ENCODE measurements at regions not wholly inside any gene's neighbourhood (a gene's known extent, or its start where the extent isn't known, plus 50 kb on each side); places are given as distances from the start of the nearest gene placed in this dataset.

GRCh38 chr4:155033604-155034003 is 174.8 kb upstream of the NPY2R start:
- Histone ChIP-seq H3K36me3 (no peaks in the 10 kb centered on the region), H3K4me3 (no peak overlapping the region), H3K9me3 (no peaks in the 10 kb centered on the region), H3K4me1 (no peaks in the 10 kb centered on the region), H3K27ac (no peak overlapping the region), H3K27me3 (no peaks in the 10 kb centered on the region)
- FAIRE-seq, result no peak
- WGBS, 2 donors, result 58 to 65% methylated on average over 4 of the region's 4 CpGs
- DNase-seq, result no peak
- ATAC-seq, result no peak
- intact Hi-C loops (cut with DNase I), result no loop called here
- no peak for TF ChIP-seq CTCF (IDR thresholded peaks at IDR 0.05)

GRCh38 chr4:155037031-155037430 is 171.4 kb upstream of the NPY2R start:
- no peak overlapping the region for H3K4me3 ChIP-seq
- intact Hi-C loops (cut with DNase I), result no loop called here
- no peak overlapping the region for H3K27ac ChIP-seq
- no peak for ATAC-seq
- no peak for TF ChIP-seq CTCF (IDR thresholded peaks at IDR 0.05)
- H3K4me1 ChIP-seq, result peaks cover 0 to 7% (median 0%) of the 10 kb centered on the region in 3 donors
- no peak for FAIRE-seq
- WGBS, 2 donors, result 90 to 97% methylated on average over 1 of the region's 1 CpG
- H3K9me3 ChIP-seq, result no peaks in the 10 kb centered on the region
- no peaks in the 10 kb centered on the region for H3K27me3 ChIP-seq
- DNase-seq, result no peak
- H3K36me3 ChIP-seq, result no peaks in the 10 kb centered on the region

- Histone ChIP-seq H3K4me1 (peaks cover 0 to 7% (median 0%) of the 10 kb centered on the region in 3 donors), H3K27ac (no peak overlapping the region), H3K9me3 (no peaks in the 10 kb centered on the region), H3K36me3 (no peaks in the 10 kb centered on the region), H3K4me3 (no peak overlapping the region), H3K27me3 (no peaks in the 10 kb centered on the region)
- ATAC-seq (no peak), FAIRE-seq (no peak), DNase-seq (no peak)
- WGBS, 2 donors, result 85 to 90% methylated on average over 1 of the region's 1 CpG
- intact Hi-C loops (cut with DNase I), result no loop called here
- TF ChIP-seq CTCF (IDR thresholded peaks at IDR 0.05), result no peak
These were observed 170.0 kb upstream of the NPY2R start for GRCh38 chr4:155038459-155038858.

GRCh38 chr4:155039162-155039561 is 169.3 kb upstream of the NPY2R start:
- Histone ChIP-seq H3K27ac (no peak overlapping the region), H3K4me1 (peaks cover 0 to 7% (median 0%) of the 10 kb centered on the region in 3 donors), H3K27me3 (no peaks in the 10 kb centered on the region), H3K36me3 (no peaks in the 10 kb centered on the region), H3K9me3 (no peaks in the 10 kb centered on the region), H3K4me3 (no peak overlapping the region)
- no peak for TF ChIP-seq CTCF (IDR thresholded peaks at IDR 0.05)
- DNase-seq (no peak), FAIRE-seq (no peak), ATAC-seq (no peak)
- intact Hi-C loops (cut with DNase I), result no loop called here

GRCh38 chr4:155040031-155040430 is 168.4 kb upstream of the NPY2R start:
- intact Hi-C loops (cut with DNase I), result no loop called here
- DNase-seq (no peak), FAIRE-seq (no peak), ATAC-seq (no peak)
- H3K36me3 ChIP-seq, result no peaks in the 10 kb centered on the region
- H3K4me1 ChIP-seq, result peaks cover 0 to 7% (median 0%) of the 10 kb centered on the region in 3 donors
- H3K27me3 ChIP-seq, result no peaks in the 10 kb centered on the region
- WGBS, 2 donors, result 65 to 70% methylated on average over 3 of the region's 3 CpGs
- no peak for TF ChIP-seq CTCF (IDR thresholded peaks at IDR 0.05)
- no peak overlapping the region for H3K27ac ChIP-seq
- H3K9me3 ChIP-seq, result no peaks in the 10 kb centered on the region
- H3K4me3 ChIP-seq, result no peak overlapping the region

All from pancreas (tissue), 10 donors.